ENCODE measurements at regions not wholly inside any gene's neighbourhood (a gene's known extent, or its start where the extent isn't known, plus 50 kb on each side); places are given as distances from the start of the nearest gene placed in this dataset.

GRCh38 chr13:56457535-56458190, 683.1 kb upstream of the PRR20A start:
- no peak for DNase-seq (ENCODE audit: low read depth, low spot score)
- H3K4me1 ChIP-seq (ENCODE audit: control insufficient read depth, extremely low read depth, insufficient read depth, low read length) = no peaks in the 10 kb centered on the region
- H3K4me2 ChIP-seq (ENCODE audit: insufficient read depth, low read length) = no peak overlapping the region
- no peak overlapping the region for H3K9ac ChIP-seq (replicated peaks; ENCODE audit: extremely low read depth, insufficient read depth, low read length)
- no peak overlapping the region for H3K4me3 ChIP-seq (replicated peaks in 1 of 3; ENCODE audit: insufficient read depth in 1 of 3, low read depth in 1 of 3, low read length in 3 of 3)
- no peak overlapping the region for H3K27ac ChIP-seq (ENCODE audit: insufficient read depth, low read depth, low read length)
- ChIA-PET POLR2A (no interaction called here), CTCF (no interaction called here)
- intact Hi-C loops (cut with micrococcal nuclease) = no loop called here
- no peaks in the 10 kb centered on the region for H4K20me1 ChIP-seq (replicated peaks; ENCODE audit: control insufficient read depth, extremely low read depth, insufficient read depth, low read length)
- H2AFZ ChIP-seq (ENCODE audit: low read depth, low read length) = no peak overlapping the region
- no TSS peak for BruUV-seq (replicated peaks)
- no peak for TF ChIP-seq EZH2 (IDR thresholded peaks at IDR 0.05; ENCODE audit: borderline replicate concordance, low read depth, low read length, severe bottlenecking)
- TF ChIP-seq MYC (IDR thresholded peaks at IDR 0.05; ENCODE audit: low read depth, low read length) = no peak
- TF ChIP-seq POLR2A (IDR thresholded peaks at IDR 0.05; ENCODE audit: low read depth, low read length) = no peak
- TF ChIP-seq FOS (IDR thresholded peaks at IDR 0.05; ENCODE audit: borderline replicate concordance, insufficient read depth, low read length) = no peak
- TF ChIP-seq GATA2 (IDR thresholded peaks at IDR 0.05; ENCODE audit: insufficient read depth, insufficient read length, low read depth, low read length) = no peak
- TF ChIP-seq POLR2AphosphoS5 (IDR thresholded peaks at IDR 0.05; ENCODE audit: insufficient read depth, low read depth, low read length) = no peak
- TF ChIP-seq JUN (IDR thresholded peaks at IDR 0.05; ENCODE audit: borderline replicate concordance, insufficient read depth, insufficient read length, low read depth) = no peak
- no peak for TF ChIP-seq CTCF (IDR thresholded peaks at IDR 0.05; ENCODE audit: extremely low read depth in 1 of 2, insufficient read depth in 1 of 2, low read depth in 1 of 2, low read length in 2 of 2)
- no peak for TF ChIP-seq MAX (IDR thresholded peaks at IDR 0.05; ENCODE audit: insufficient read depth, insufficient read length)
- FAIRE-seq = no peak
- no peaks in the 10 kb centered on the region for H3K36me3 ChIP-seq (ENCODE audit: control insufficient read depth in 2 of 2, extremely low read depth in 1 of 2, insufficient read depth in 2 of 2, low read length in 2 of 2)
- H3K9me3 ChIP-seq (replicated peaks; ENCODE audit: control insufficient read depth, insufficient read depth, low read length) = no peaks in the 10 kb centered on the region
- H3K79me2 ChIP-seq (ENCODE audit: control insufficient read depth, insufficient read depth, low read length) = no peaks in the 10 kb centered on the region
- dilution Hi-C loops (cut with MboI; ENCODE audit: extremely low pct_ligation_motif_present, low sequenced_read_pairs) = no loop called here
- no peaks in the 10 kb centered on the region for H3K27me3 ChIP-seq (ENCODE audit: control insufficient read depth in 2 of 2, insufficient read depth in 2 of 2, low read length in 2 of 2)
- H3K9me1 ChIP-seq (replicated peaks; ENCODE audit: control insufficient read depth, extremely low read depth, insufficient read depth, low read length) = no peaks in the 10 kb centered on the region
